ENCODE measurements at regions not wholly inside any gene's neighbourhood (a gene's known extent, or its start where the extent isn't known, plus 50 kb on each side); places are given as distances from the start of the nearest gene placed in this dataset.

DNA sequence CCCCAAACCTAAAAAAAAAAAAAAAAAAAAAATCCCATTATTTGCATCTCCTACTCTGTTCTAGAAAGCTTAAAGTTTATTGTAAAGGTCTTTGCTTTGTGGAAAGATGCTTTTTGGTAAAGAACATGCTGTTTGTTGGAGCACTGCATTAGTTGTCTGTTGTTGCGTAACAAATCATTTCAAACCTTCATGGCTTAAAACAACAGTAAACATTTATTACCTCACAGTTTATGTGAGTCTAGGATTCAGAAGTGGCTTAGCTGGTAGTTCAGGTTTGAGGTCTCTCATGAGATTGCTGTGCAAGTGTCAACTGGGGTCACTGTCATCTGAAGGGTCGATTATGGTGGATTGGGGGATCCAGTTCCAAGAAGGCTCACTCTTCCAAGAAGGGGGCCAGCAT lies 155.2 kb upstream of the ZFP64 start:
- no peak overlapping the region for H2AK5ac ChIP-seq (ENCODE audit: low read depth, low read length)
- H2BK5ac ChIP-seq (ENCODE audit: low read depth, low read length, poor library complexity, severe bottlenecking) = no peak overlapping the region
- no peak for ATAC-seq (ENCODE audit: low read depth)
- in situ Hi-C loops (cut with MboI; ENCODE audit: low sequenced_read_pairs) (no loop called here), dilution Hi-C loops (cut with HindIII; ENCODE audit: low sequenced_read_pairs, unreplicated experiment) (no loop called here), intact Hi-C loops (cut with micrococcal nuclease) (no loop called here)
- H3K23ac ChIP-seq (ENCODE audit: low read depth, low read length) = no peak overlapping the region
- TF ChIP-seq CEBPB (IDR thresholded peaks at IDR 0.05; ENCODE audit: low read depth, low read length) (peak; percentile 77), FOS (IDR thresholded peaks at IDR 0.05; ENCODE audit: low read depth, low read length) (no peak)
- H4K91ac ChIP-seq (ENCODE audit: insufficient read depth, low read depth, low read length) = no peak overlapping the region
- no peaks in the 10 kb centered on the region for H4K20me1 ChIP-seq (ENCODE audit: insufficient read depth, low read length)
- H3K56ac ChIP-seq (ENCODE audit: extremely low read depth, insufficient read depth, low read length) = no peak overlapping the region
- DNase-seq = no peak
- BruUV-seq (replicated peaks) = no TSS peak
- H3K27ac ChIP-seq (ENCODE audit: insufficient read depth, low read length) = no peak overlapping the region
- no peak overlapping the region for H2BK20ac ChIP-seq (ENCODE audit: low read depth, low read length)
- H2AK9ac ChIP-seq (replicated peaks; ENCODE audit: low read depth, low read length, poor library complexity) = no peak overlapping the region
- no peaks in the 10 kb centered on the region for H3K9me1 ChIP-seq (ENCODE audit: insufficient read depth, low read length)
- H3K4me2 ChIP-seq (ENCODE audit: low read depth, low read length) = no peak overlapping the region
- no CpG with 5 or more reads among the region's 2 CpGs for WGBS, 2 experiments (ENCODE audit: extremely low coverage in 2 of 2, insufficient read length in 1 of 2)
- no peak overlapping the region for H2BK120ac ChIP-seq (ENCODE audit: low read depth, low read length)
- no peak overlapping the region for H3K4me3 ChIP-seq (ENCODE audit: insufficient read depth, low read depth, low read length)
- no peaks in the 10 kb centered on the region for H3K27me3 ChIP-seq (ENCODE audit: control insufficient read depth, insufficient read depth, low read length)
- no peak overlapping the region for H3K18ac ChIP-seq (ENCODE audit: low read depth, low read length)
- no peak overlapping the region for H3K14ac ChIP-seq (replicated peaks; ENCODE audit: low read depth, low read length)
- no peak overlapping the region for H2BK15ac ChIP-seq (ENCODE audit: low read depth, low read length)
- POLR2A ChIA-PET (ENCODE audit: unreplicated experiment) = no interaction called here
- no peak overlapping the region for H3K4ac ChIP-seq (ENCODE audit: low read depth, low read length)
- no peaks in the 10 kb centered on the region for H3K36me3 ChIP-seq (ENCODE audit: control insufficient read depth, insufficient read depth, low read length)
- H4K8ac ChIP-seq (ENCODE audit: low read depth in 2 of 2, low read length in 2 of 2) = no peak overlapping the region
- H3K4me1 ChIP-seq (ENCODE audit: control insufficient read depth, insufficient read depth, low read length) = no peaks in the 10 kb centered on the region
- no peak overlapping the region for H3K9ac ChIP-seq (ENCODE audit: low read depth, low read length)
- H4K5ac ChIP-seq (ENCODE audit: low read depth, low read length) = no peak overlapping the region
- H3K9me3 ChIP-seq (ENCODE audit: control insufficient read depth, insufficient read depth, low read length) = no peaks in the 10 kb centered on the region
- no peaks in the 10 kb centered on the region for H3K79me1 ChIP-seq (ENCODE audit: low read depth in 1 of 2, low read length in 2 of 2)
- CTCF ChIA-PET = no interaction called here
- no peak overlapping the region for H2AFZ ChIP-seq (replicated peaks; ENCODE audit: low read length, poor library complexity)

Measured in IMR-90 (cell line).